Mesendoderm (in vitro differentiated cells): ENCODE measurements at regions not wholly inside any gene's neighbourhood (a gene's known extent, or its start where the extent isn't known, plus 50 kb on each side); places are given as distances from the start of the nearest gene placed in this dataset.

Experiments used
- DNase-seq: peaks from one replicate; pipeline ENCODE4 v3.0.0; 2013
- H2AK5ac ChIP-seq: 2 replicates; pipeline ENCODE4 v1.6.1; 2013; ENCODE audit warnings: low read length, inconsistent platforms
- H2BK120ac ChIP-seq: 2 replicates; pipeline ENCODE4 v1.6.1; 2013; ENCODE audit warnings: low read depth, mild to moderate bottlenecking, low read length, moderate library complexity, mixed read lengths
- H2BK15ac ChIP-seq: replicated peaks from 2 replicates; pipeline ENCODE4 v1.6.1; 2013; ENCODE audit warnings: low read depth, mild to moderate bottlenecking, moderate library complexity
- H2BK5ac ChIP-seq: 2 replicates; pipeline ENCODE4 v1.6.1; 2013; ENCODE audit warnings: low read length, inconsistent platforms
- H3K18ac ChIP-seq: 2 replicates; pipeline ENCODE4 v1.6.1; 2013; ENCODE audit warnings: mild to moderate bottlenecking, low read length, mixed read lengths
- H3K23ac ChIP-seq: one replicate; pipeline ENCODE4 v1.6.1; 2013; ENCODE audit warnings: low read length
- H3K27ac ChIP-seq: 2 replicates; pipeline ENCODE4 v1.5.1; 2013; ENCODE audit warnings: low read depth, mild to moderate bottlenecking, inconsistent platforms, low read length, moderate library complexity
- H3K27me3 ChIP-seq: 2 replicates; pipeline ENCODE4 v1.6.1; 2013; ENCODE audit warnings: low read length, control low read depth, mild to moderate bottlenecking, inconsistent platforms; ENCODE audit not compliant: insufficient read depth, poor library complexity
- H3K36me3 ChIP-seq: 2 replicates; pipeline ENCODE4 v1.6.1; 2013; ENCODE audit warnings: low read length, inconsistent platforms; ENCODE audit not compliant: control insufficient read depth, insufficient read depth
- H3K4ac ChIP-seq: one replicate; pipeline ENCODE4 v1.6.1; 2013; ENCODE audit warnings: low read depth, mild to moderate bottlenecking, low read length, moderate library complexity
- H3K4me1 ChIP-seq: 2 replicates; pipeline ENCODE4 v1.6.1; 2013; ENCODE audit warnings: low read depth, low read length, inconsistent platforms; ENCODE audit not compliant: control insufficient read depth
- H3K4me2 ChIP-seq: 2 replicates; pipeline ENCODE4 v1.6.1; 2013; ENCODE audit warnings: low read length
- H3K4me3 ChIP-seq: 2 replicates; pipeline ENCODE4 v1.5.1; 2013; ENCODE audit warnings: mild to moderate bottlenecking, low read length
- H3K56ac ChIP-seq: one replicate; pipeline ENCODE4 v1.6.1; 2013; ENCODE audit warnings: low read length
- H3K79me1 ChIP-seq: 2 replicates; pipeline ENCODE4 v1.6.1; 2013; ENCODE audit warnings: low read length, inconsistent platforms
- H3K79me2 ChIP-seq: 2 replicates; pipeline ENCODE4 v1.6.1; 2013; ENCODE audit warnings: mild to moderate bottlenecking, low read length; ENCODE audit not compliant: control insufficient read depth, insufficient read depth
- H3K9ac ChIP-seq: 2 replicates; pipeline ENCODE4 v1.6.1; 2013; ENCODE audit warnings: low read length, inconsistent platforms
- H4K5ac ChIP-seq: one replicate; pipeline ENCODE4 v1.6.1; 2013; ENCODE audit warnings: low read length
- H4K8ac ChIP-seq: one replicate; pipeline ENCODE4 v1.6.1; 2013; ENCODE audit warnings: low read depth, mild to moderate bottlenecking, control low read depth, low read length, moderate library complexity
- WGBS: extraction: QIAGEN DNeasy Blood & Tissue Kit; methylation state at CpG from one replicate; pipeline ENCODE4 v1.1.7; 2013; ENCODE audit warnings: low lambda C conversion rate, missing lambda C conversion rate; ENCODE audit not compliant: insufficient coverage; ENCODE audit errors: extremely low coverage; 5-methylcytosine and 5-hydroxymethylcytosine counted together

DNA sequence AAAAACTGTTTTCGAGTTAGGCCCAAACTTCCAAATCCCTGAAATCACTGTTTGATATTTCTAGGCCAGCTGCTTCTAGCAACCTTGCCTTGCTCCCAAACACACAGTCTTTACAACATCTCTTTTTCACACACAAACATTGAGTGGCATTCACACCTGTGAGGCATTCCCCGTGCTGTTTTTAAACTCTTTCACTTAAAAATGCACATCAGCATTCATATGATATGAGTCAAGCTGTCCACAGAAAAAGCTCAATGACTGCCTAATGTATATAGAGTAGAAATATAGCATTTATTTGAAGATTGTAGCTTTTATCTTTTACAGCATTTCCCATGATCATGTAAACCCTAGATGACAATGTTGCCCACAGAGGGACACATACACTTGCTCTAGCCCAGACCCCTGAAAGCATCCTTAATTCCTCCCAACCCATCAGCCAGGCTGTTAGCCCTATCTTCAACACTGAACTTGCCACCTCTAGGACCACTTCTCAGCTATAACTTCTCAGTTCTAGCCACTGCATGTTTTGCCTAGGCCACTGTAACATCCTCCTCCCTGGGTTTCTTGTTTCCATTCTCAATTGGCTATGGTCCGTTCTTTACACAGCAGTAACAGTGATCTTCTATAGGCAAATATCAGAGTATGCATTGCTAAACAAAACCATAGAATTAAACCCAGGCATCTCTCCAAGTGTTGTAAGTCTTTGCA lies 782.6 kb downstream of the DIPK2A start:
- Histone ChIP-seq H2BK15ac (no peak overlapping the region), H3K27me3 (no peaks in the 10 kb centered on the region), H2AK5ac (no peak overlapping the region), H2BK120ac (no peak overlapping the region), H3K4me2 (no peak overlapping the region), H4K5ac (no peak overlapping the region), H3K36me3 (no peaks in the 10 kb centered on the region), H3K23ac (no peak overlapping the region), H3K4ac (no peak overlapping the region), H3K79me1 (no peaks in the 10 kb centered on the region), H3K9ac (no peak overlapping the region), H3K27ac (no peak overlapping the region), H3K18ac (no peak overlapping the region), H2BK5ac (no peak overlapping the region), H3K56ac (no peak overlapping the region), H4K8ac (no peak overlapping the region), H3K79me2 (no peaks in the 10 kb centered on the region), H3K4me1 (no peaks in the 10 kb centered on the region), H3K4me3 (no peak overlapping the region)
- WGBS = 100% methylated on average over 1 of the region's 3 CpGs
- DNase-seq = no peak

DNA sequence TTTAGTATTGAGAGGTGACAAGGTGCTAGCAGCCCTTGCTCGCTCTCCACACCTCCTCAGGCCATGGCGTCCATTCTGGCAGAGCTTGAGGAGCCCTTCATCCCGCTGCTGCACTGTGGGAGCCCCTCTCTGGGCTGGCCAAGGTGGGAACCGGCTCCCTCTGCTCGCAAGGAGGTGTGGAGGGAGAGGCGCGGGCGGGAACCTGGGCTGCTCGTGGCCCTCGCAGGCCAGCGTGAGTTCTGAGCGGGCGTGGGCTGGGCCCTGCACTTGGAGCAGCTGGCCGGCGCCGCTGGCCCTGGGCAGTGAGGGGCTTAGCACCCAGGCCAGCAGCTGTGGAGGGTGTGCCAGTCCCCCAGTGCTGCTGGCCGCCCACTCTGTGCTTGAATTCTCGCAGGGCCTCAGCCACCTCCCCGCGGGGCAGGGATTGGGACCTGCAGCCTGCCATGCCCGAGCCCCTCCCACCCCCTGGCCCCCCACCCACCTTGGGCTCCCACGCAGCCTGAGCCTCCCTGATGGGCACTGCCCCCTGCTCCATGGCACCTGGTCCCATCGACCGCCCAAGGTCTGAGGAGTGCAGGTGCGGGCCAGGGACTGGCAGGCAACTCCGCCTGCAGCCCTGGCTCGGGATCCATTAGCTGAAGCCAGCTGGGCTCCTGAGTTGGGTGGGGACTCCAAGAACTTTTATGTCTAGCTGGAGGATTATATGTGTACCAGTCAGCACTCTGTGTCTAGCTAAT lies 785.2 kb downstream of the DIPK2A start:
- no CpG with 5 or more reads among the region's 27 CpGs for WGBS
- no peak overlapping the region for H2AK5ac ChIP-seq
- H4K5ac ChIP-seq = no peak overlapping the region
- no peak overlapping the region for H2BK5ac ChIP-seq
- no peaks in the 10 kb centered on the region for H3K4me1 ChIP-seq
- H3K79me1 ChIP-seq = no peaks in the 10 kb centered on the region
- H3K18ac ChIP-seq = no peak overlapping the region
- no peak overlapping the region for H2BK120ac ChIP-seq
- H3K79me2 ChIP-seq = no peaks in the 10 kb centered on the region
- no peak overlapping the region for H3K56ac ChIP-seq
- H3K4ac ChIP-seq = no peak overlapping the region
- H3K23ac ChIP-seq = no peak overlapping the region
- no peaks in the 10 kb centered on the region for H3K27me3 ChIP-seq
- no peak overlapping the region for H2BK15ac ChIP-seq
- H3K9ac ChIP-seq = no peak overlapping the region
- H3K27ac ChIP-seq = no peak overlapping the region
- no peaks in the 10 kb centered on the region for H3K36me3 ChIP-seq
- H4K8ac ChIP-seq = no peak overlapping the region
- no peak overlapping the region for H3K4me3 ChIP-seq
- peak; percentile 1 for DNase-seq
- H3K4me2 ChIP-seq = no peak overlapping the region

DNA sequence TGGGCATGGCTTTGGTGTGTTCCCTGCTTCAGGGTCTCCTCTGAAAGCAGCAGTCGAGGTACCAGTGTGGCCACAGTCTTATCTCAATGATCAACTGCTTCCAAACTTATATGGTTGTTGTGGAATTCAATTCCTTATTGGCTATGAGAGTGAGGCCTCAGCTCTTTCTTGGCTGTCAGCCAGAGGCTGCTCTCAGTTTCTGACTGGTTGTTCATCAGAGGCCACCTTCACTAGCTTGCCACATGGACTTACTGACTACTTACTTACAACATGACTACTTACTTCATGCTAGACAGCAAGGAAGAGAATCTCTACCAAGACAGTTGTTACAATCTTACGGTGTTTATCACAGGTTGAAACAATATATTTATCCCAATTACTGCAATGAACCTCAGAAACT lies 789.2 kb downstream of the DIPK2A start:
- no peak overlapping the region for H3K4ac ChIP-seq
- H3K9ac ChIP-seq = no peak overlapping the region
- no peaks in the 10 kb centered on the region for H3K36me3 ChIP-seq
- no peaks in the 10 kb centered on the region for H3K4me1 ChIP-seq
- H3K27ac ChIP-seq = no peak overlapping the region
- H4K5ac ChIP-seq = no peak overlapping the region
- DNase-seq = no peak
- no peaks in the 10 kb centered on the region for H3K79me1 ChIP-seq
- H3K56ac ChIP-seq = no peak overlapping the region
- H3K27me3 ChIP-seq = no peaks in the 10 kb centered on the region
- H3K18ac ChIP-seq = no peak overlapping the region
- no peaks in the 10 kb centered on the region for H3K79me2 ChIP-seq
- H2BK120ac ChIP-seq = no peak overlapping the region
- no peak overlapping the region for H3K23ac ChIP-seq
- WGBS = no CpG with 5 or more reads among the region's 2 CpGs
- H2AK5ac ChIP-seq = no peak overlapping the region
- no peak overlapping the region for H2BK5ac ChIP-seq
- no peak overlapping the region for H3K4me3 ChIP-seq
- no peak overlapping the region for H2BK15ac ChIP-seq
- no peak overlapping the region for H3K4me2 ChIP-seq
- no peak overlapping the region for H4K8ac ChIP-seq

DNA sequence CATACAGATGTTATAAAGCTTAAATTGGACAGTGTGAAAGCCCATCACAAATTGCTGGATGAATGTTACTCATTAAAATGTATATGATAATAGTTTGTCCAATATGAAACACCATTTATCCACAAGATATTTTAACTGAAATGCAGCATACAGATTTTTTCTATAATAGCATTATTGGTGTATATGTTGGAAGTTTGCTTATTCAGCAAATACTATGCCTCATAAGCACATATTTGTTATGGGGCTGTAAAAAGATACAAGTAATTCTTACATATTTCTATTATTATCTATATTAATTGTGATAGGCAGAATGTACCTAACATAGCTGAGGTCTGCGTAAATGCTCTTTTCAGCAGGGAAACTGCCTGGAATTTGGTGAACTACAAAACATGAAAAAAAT lies 790.5 kb downstream of the DIPK2A start:
- no peak overlapping the region for H3K27ac ChIP-seq
- H3K9ac ChIP-seq = no peak overlapping the region
- H2BK15ac ChIP-seq = no peak overlapping the region
- no peaks in the 10 kb centered on the region for H3K79me1 ChIP-seq
- no peak overlapping the region for H3K56ac ChIP-seq
- H3K4me1 ChIP-seq = no peaks in the 10 kb centered on the region
- no CpG with 5 or more reads among the region's 1 CpG for WGBS
- H3K79me2 ChIP-seq = no peaks in the 10 kb centered on the region
- H3K18ac ChIP-seq = no peak overlapping the region
- H2AK5ac ChIP-seq = no peak overlapping the region
- no peaks in the 10 kb centered on the region for H3K36me3 ChIP-seq
- H2BK5ac ChIP-seq = no peak overlapping the region
- no peak overlapping the region for H3K4me3 ChIP-seq
- no peak overlapping the region for H3K4ac ChIP-seq
- H2BK120ac ChIP-seq = no peak overlapping the region
- H3K23ac ChIP-seq = no peak overlapping the region
- H3K27me3 ChIP-seq = no peaks in the 10 kb centered on the region
- no peak overlapping the region for H3K4me2 ChIP-seq
- H4K5ac ChIP-seq = no peak overlapping the region
- no peak overlapping the region for H4K8ac ChIP-seq
- DNase-seq = no peak

DNA sequence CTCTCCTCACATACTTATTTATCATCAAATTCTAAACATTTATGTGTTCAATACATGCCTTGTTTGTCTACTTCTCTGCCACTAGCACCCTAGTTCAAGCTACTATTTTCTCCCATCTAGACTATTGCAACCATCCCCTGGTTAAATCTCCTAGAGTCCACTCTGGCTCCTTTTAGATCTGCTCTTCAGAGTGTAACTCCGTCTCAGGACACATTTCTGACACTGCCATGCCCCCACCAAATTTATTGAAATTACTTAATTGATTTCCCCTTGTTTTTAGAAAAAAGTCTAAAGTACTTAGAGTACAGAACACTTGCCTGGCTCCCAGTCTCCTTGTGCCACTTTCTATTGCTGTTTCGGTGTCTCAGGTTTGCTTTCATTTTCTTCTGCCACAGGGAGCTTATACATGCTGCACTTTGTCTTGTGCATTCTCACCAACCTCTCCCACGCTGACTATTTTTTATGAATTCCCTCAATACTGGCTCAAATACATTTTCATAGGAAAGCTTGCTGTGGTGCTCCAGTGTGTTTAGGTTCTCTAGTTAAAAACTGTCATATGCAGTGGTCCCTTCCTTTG lies 792.3 kb downstream of the DIPK2A start:
- Histone ChIP-seq H3K79me2 (no peaks in the 10 kb centered on the region), H4K5ac (no peak overlapping the region), H2BK5ac (no peak overlapping the region), H3K18ac (no peak overlapping the region), H3K4me3 (no peak overlapping the region), H2BK120ac (no peak overlapping the region), H3K4ac (no peak overlapping the region), H3K79me1 (no peaks in the 10 kb centered on the region), H3K4me1 (no peaks in the 10 kb centered on the region), H3K36me3 (no peaks in the 10 kb centered on the region), H3K4me2 (no peak overlapping the region), H2AK5ac (no peak overlapping the region), H3K56ac (no peak overlapping the region), H3K27ac (no peak overlapping the region), H2BK15ac (no peak overlapping the region), H3K9ac (no peak overlapping the region), H3K23ac (no peak overlapping the region), H3K27me3 (no peaks in the 10 kb centered on the region), H4K8ac (no peak overlapping the region)
- no peak for DNase-seq
- no CpG with 5 or more reads among the region's 3 CpGs for WGBS
